ENCODE measurements at regions not wholly inside any gene's neighbourhood (a gene's known extent, or its start where the extent isn't known, plus 50 kb on each side); places are given as distances from the start of the nearest gene placed in this dataset.

- no peak overlapping the region for H2AFZ ChIP-seq (ENCODE audit: low read length)
- H3K23me2 ChIP-seq (ENCODE audit: insufficient read length, low read depth, low read length, poor library complexity, severe bottlenecking), result no peaks in the 10 kb centered on the region
- H3K79me1 ChIP-seq (ENCODE audit: insufficient read depth, low read depth, low read length, poor library complexity, severe bottlenecking), result no peaks in the 10 kb centered on the region
- H3K27me3 ChIP-seq (ENCODE audit: insufficient read depth, low read length), result no peaks in the 10 kb centered on the region
- DNase-seq, result no peak
- no peak overlapping the region for H2BK120ac ChIP-seq (ENCODE audit: low read depth, low read length, poor library complexity, severe bottlenecking)
- Mint-ChIP-seq H3K9me3 (peaks cover 22 to 25% of the 10 kb centered on the region in 2 experiments), H3K36me3 (ENCODE audit: insufficient read depth in 1 of 3, low read depth in 3 of 3) (peaks cover 11 to 17% (median 12%) of the 10 kb centered on the region in 3 experiments), H3K4me1 (no peaks in the 10 kb centered on the region), H3K4me3 (no peak overlapping the region), H3K27ac (no peak overlapping the region; a peak in 1 of 7 replicates), H3K27me3 (ENCODE audit: low read depth) (no peaks in the 10 kb centered on the region; the same call in 1 of the 2 replicates)
- no peak overlapping the region for H4K8ac ChIP-seq (replicated peaks; ENCODE audit: insufficient read length, low read depth, low read length)
- H2BK5ac ChIP-seq (ENCODE audit: insufficient read length, low read length), result no peak overlapping the region
- H3K14ac ChIP-seq (ENCODE audit: insufficient read depth, low read length), result no peak overlapping the region
- no peak overlapping the region for H3K56ac ChIP-seq (ENCODE audit: insufficient read length, low read depth, low read length)
- no peak overlapping the region for H2BK15ac ChIP-seq (ENCODE audit: low read depth, low read length)
- H3K4ac ChIP-seq (ENCODE audit: low read depth, low read length), result no peak overlapping the region
- no peak overlapping the region for H3K23ac ChIP-seq (ENCODE audit: insufficient read length, low read depth, low read length)
- no peaks in the 10 kb centered on the region for H4K20me1 ChIP-seq (ENCODE audit: control insufficient read depth, insufficient read depth, insufficient read length)
- H3K9me3 ChIP-seq (ENCODE audit: control insufficient read depth, low read depth, low read length), result peaks cover 7% of the 10 kb centered on the region
- H2AK5ac ChIP-seq (ENCODE audit: insufficient read length, low read length), result no peak overlapping the region
- H3K79me2 ChIP-seq (ENCODE audit: insufficient read depth, low read length), result no peaks in the 10 kb centered on the region
- WGBS (ENCODE audit: extremely low coverage, insufficient read length, low lambda C conversion rate), result no CpG with 5 or more reads among the region's 3 CpGs
- peak; percentile 59 for TF ChIP-seq CTCF (conservative IDR thresholded peaks at IDR 0.05)
- no peak overlapping the region for H4K91ac ChIP-seq (ENCODE audit: insufficient read length, low read depth, low read length)
- no peak overlapping the region for H3T11ph ChIP-seq (ENCODE audit: low read length)
- no peaks in the 10 kb centered on the region for H3K4me1 ChIP-seq (ENCODE audit: insufficient read depth, low read length)
- H3K9ac ChIP-seq (ENCODE audit: extremely low read depth, insufficient read length, low read length), result no peak overlapping the region
- no peak overlapping the region for H4K5ac ChIP-seq (ENCODE audit: insufficient read length, low read depth, low read length)
- no peak overlapping the region for H3K18ac ChIP-seq (ENCODE audit: insufficient read length, low read depth, low read length)
- no peak overlapping the region for H2BK20ac ChIP-seq (ENCODE audit: low read depth, low read length, poor library complexity, severe bottlenecking)
- no peak overlapping the region for H3K27ac ChIP-seq (ENCODE audit: insufficient read length, low read depth, low read length)
- no peak overlapping the region for H3K4me2 ChIP-seq (ENCODE audit: insufficient read depth, insufficient read length, low read length)
- no peak overlapping the region for H2BK12ac ChIP-seq (ENCODE audit: insufficient read length, low read depth, low read length)
Observed at GRCh38 chr12:127964717-127965116, 302.3 kb upstream of the TMEM132C start.

Measured in H9 (cell line).